ENCODE measurements at regions not wholly inside any gene's neighbourhood (a gene's known extent, or its start where the extent isn't known, plus 50 kb on each side); places are given as distances from the start of the nearest gene placed in this dataset.
"Not testable (repeated sequence)": the region's sequence is repeated elsewhere in the genome, so short reads cannot be mapped to it uniquely, and the experiment has no call there.

GRCh38 chr9:10867194-10867593 is 254.4 kb upstream of the PTPRD start:
- Mint-ChIP-seq H3K36me3 (no peaks in the 10 kb centered on the region), H3K27me3 (no peaks in the 10 kb centered on the region), H3K27ac (no peak overlapping the region), H3K4me1 (no peaks in the 10 kb centered on the region), H3K4me3 (no peak overlapping the region), H3K9me3 (peaks cover 6% of the 10 kb centered on the region)
- ATAC-seq (ENCODE audit: low read depth) (no peak), DNase-seq (no peak)
- POLR2A ChIA-PET = no interaction called here

- H3K4me3 Mint-ChIP-seq = no peak overlapping the region
- no peak for ATAC-seq (ENCODE audit: low read depth)
Observed at GRCh38 chr9:10869687-10870086, 256.9 kb upstream of the PTPRD start.

GRCh38 chr9:10873999-10874398 is 261.2 kb upstream of the PTPRD start:
- H3K4me3 Mint-ChIP-seq = no peak overlapping the region
- H3K4me1 Mint-ChIP-seq = no peaks in the 10 kb centered on the region
- peaks cover 2% of the 10 kb centered on the region for H3K9me3 Mint-ChIP-seq
- H3K27ac Mint-ChIP-seq = no peak overlapping the region
- no peak for DNase-seq
- no peaks in the 10 kb centered on the region for H3K36me3 Mint-ChIP-seq
- POLR2A ChIA-PET = no interaction called here
- no peaks in the 10 kb centered on the region for H3K27me3 Mint-ChIP-seq
- ATAC-seq (ENCODE audit: low read depth) = no peak

More at GRCh38 chr9:10869687-10870086, 256.9 kb upstream of the PTPRD start:
- Mint-ChIP-seq H3K27ac (no peak overlapping the region), H3K9me3 (peaks cover 8% of the 10 kb centered on the region), H3K36me3 (no peaks in the 10 kb centered on the region), H3K4me1 (no peaks in the 10 kb centered on the region), H3K27me3 (no peaks in the 10 kb centered on the region)
- POLR2A ChIA-PET = no interaction called here
- DNase-seq = no peak

- POLR2A ChIA-PET = no interaction called here
- H3K36me3 Mint-ChIP-seq = no peaks in the 10 kb centered on the region
- H3K4me1 Mint-ChIP-seq = no peaks in the 10 kb centered on the region
- ATAC-seq (ENCODE audit: low read depth) (no peak), DNase-seq (no peak)
- no peak overlapping the region for H3K27ac Mint-ChIP-seq
- H3K9me3 Mint-ChIP-seq = peaks cover 2% of the 10 kb centered on the region
- H3K4me3 Mint-ChIP-seq = no peak overlapping the region
- no peaks in the 10 kb centered on the region for H3K27me3 Mint-ChIP-seq
Observed at GRCh38 chr9:10875752-10876151, 262.9 kb upstream of the PTPRD start.

- Mint-ChIP-seq H3K27ac (no peak overlapping the region), H3K27me3 (no peaks in the 10 kb centered on the region), H3K4me3 (no peak overlapping the region), H3K9me3 (peaks cover 2% of the 10 kb centered on the region), H3K4me1 (no peaks in the 10 kb centered on the region), H3K36me3 (no peaks in the 10 kb centered on the region)
- POLR2A ChIA-PET = no interaction called here
- ATAC-seq (ENCODE audit: low read depth) = no peak
- no peak for DNase-seq
Observed at GRCh38 chr9:10876333-10876732, 263.5 kb upstream of the PTPRD start.

- DNase-seq; H3K27me3 Mint-ChIP-seq; H3K4me1 Mint-ChIP-seq; H3K27ac Mint-ChIP-seq; POLR2A ChIA-PET; ATAC-seq (ENCODE audit: low read depth); H3K36me3 Mint-ChIP-seq; H3K4me3 Mint-ChIP-seq: not testable (repeated sequence)
- peaks cover 18% of the 10 kb centered on the region for H3K9me3 Mint-ChIP-seq
Observed at GRCh38 chr9:10890266-10890665, 277.5 kb upstream of the PTPRD start.

GRCh38 chr9:10899509-10899908 is 286.7 kb upstream of the PTPRD start:
- H3K9me3 Mint-ChIP-seq = peaks cover 16% of the 10 kb centered on the region
- no peaks in the 10 kb centered on the region for H3K4me1 Mint-ChIP-seq
- H3K27ac Mint-ChIP-seq = no peak overlapping the region
- no peaks in the 10 kb centered on the region for H3K36me3 Mint-ChIP-seq
- no peak for DNase-seq
- H3K4me3 Mint-ChIP-seq = no peak overlapping the region
- no peak for ATAC-seq (ENCODE audit: low read depth)
- POLR2A ChIA-PET = no interaction called here
- H3K27me3 Mint-ChIP-seq = no peaks in the 10 kb centered on the region

GRCh38 chr9:10903969-10904368 is 291.2 kb upstream of the PTPRD start:
- H3K4me1 Mint-ChIP-seq = no peaks in the 10 kb centered on the region
- no peak overlapping the region for H3K27ac Mint-ChIP-seq
- no peak overlapping the region for H3K4me3 Mint-ChIP-seq
- no peaks in the 10 kb centered on the region for H3K36me3 Mint-ChIP-seq
- DNase-seq = no peak
- no peaks in the 10 kb centered on the region for H3K27me3 Mint-ChIP-seq
- peaks cover 14% of the 10 kb centered on the region for H3K9me3 Mint-ChIP-seq
- ATAC-seq (ENCODE audit: low read depth) = no peak
- POLR2A ChIA-PET = no interaction called here

- POLR2A ChIA-PET = no interaction called here
- peaks cover 17% of the 10 kb centered on the region for H3K9me3 Mint-ChIP-seq
- no peak for DNase-seq
- no peaks in the 10 kb centered on the region for H3K4me1 Mint-ChIP-seq
- H3K36me3 Mint-ChIP-seq = no peaks in the 10 kb centered on the region
- H3K4me3 Mint-ChIP-seq = no peak overlapping the region
- H3K27me3 Mint-ChIP-seq = no peaks in the 10 kb centered on the region
- no peak overlapping the region for H3K27ac Mint-ChIP-seq
- no peak for ATAC-seq (ENCODE audit: low read depth)
Observed at GRCh38 chr9:10910779-10911178, 298.0 kb upstream of the PTPRD start.

GRCh38 chr9:10911373-10911772 is 298.6 kb upstream of the PTPRD start:
- no peaks in the 10 kb centered on the region for H3K36me3 Mint-ChIP-seq
- DNase-seq (no peak), ATAC-seq (ENCODE audit: low read depth) (no peak)
- POLR2A ChIA-PET = no interaction called here
- H3K27me3 Mint-ChIP-seq = no peaks in the 10 kb centered on the region
- peaks cover 16% of the 10 kb centered on the region for H3K9me3 Mint-ChIP-seq
- H3K27ac Mint-ChIP-seq = no peak overlapping the region
- H3K4me1 Mint-ChIP-seq = no peaks in the 10 kb centered on the region
- H3K4me3 Mint-ChIP-seq = no peak overlapping the region

GRCh38 chr9:10917001-10917400 is 304.2 kb upstream of the PTPRD start:
- no peak overlapping the region for H3K4me3 Mint-ChIP-seq
- no peaks in the 10 kb centered on the region for H3K36me3 Mint-ChIP-seq
- POLR2A ChIA-PET = no interaction called here
- H3K27ac Mint-ChIP-seq = no peak overlapping the region
- no peaks in the 10 kb centered on the region for H3K27me3 Mint-ChIP-seq
- no peak for DNase-seq
- no peak for ATAC-seq (ENCODE audit: low read depth)
- no peaks in the 10 kb centered on the region for H3K4me1 Mint-ChIP-seq
- H3K9me3 Mint-ChIP-seq = peaks cover 9% of the 10 kb centered on the region

GRCh38 chr9:10921671-10922070 is 308.9 kb upstream of the PTPRD start:
- ATAC-seq (ENCODE audit: low read depth) = no peak
- H3K4me3 Mint-ChIP-seq = no peak overlapping the region
- no peaks in the 10 kb centered on the region for H3K36me3 Mint-ChIP-seq
- POLR2A ChIA-PET = no interaction called here
- no peaks in the 10 kb centered on the region for H3K4me1 Mint-ChIP-seq
- no peak overlapping the region for H3K27ac Mint-ChIP-seq
- peaks cover 5% of the 10 kb centered on the region for H3K9me3 Mint-ChIP-seq
- DNase-seq = no peak
- no peaks in the 10 kb centered on the region for H3K27me3 Mint-ChIP-seq

GRCh38 chr9:10925896-10926295 is 313.1 kb upstream of the PTPRD start:
- H3K36me3 Mint-ChIP-seq = no peaks in the 10 kb centered on the region
- no peak overlapping the region for H3K27ac Mint-ChIP-seq
- no peak overlapping the region for H3K4me3 Mint-ChIP-seq
- H3K4me1 Mint-ChIP-seq = no peaks in the 10 kb centered on the region
- H3K9me3 Mint-ChIP-seq = peaks cover 4% of the 10 kb centered on the region
- POLR2A ChIA-PET = no interaction called here
- ATAC-seq (ENCODE audit: low read depth) (no peak), DNase-seq (no peak)
- no peaks in the 10 kb centered on the region for H3K27me3 Mint-ChIP-seq

GRCh38 chr9:10928372-10928771 is 315.6 kb upstream of the PTPRD start:
- no peak overlapping the region for H3K27ac Mint-ChIP-seq
- H3K9me3 Mint-ChIP-seq = peaks cover 5% of the 10 kb centered on the region
- H3K4me3 Mint-ChIP-seq = no peak overlapping the region
- no peak for DNase-seq
- no peaks in the 10 kb centered on the region for H3K27me3 Mint-ChIP-seq
- no peak for ATAC-seq (ENCODE audit: low read depth)
- no peaks in the 10 kb centered on the region for H3K36me3 Mint-ChIP-seq
- H3K4me1 Mint-ChIP-seq = no peaks in the 10 kb centered on the region
- POLR2A ChIA-PET = no interaction called here

GRCh38 chr9:10930081-10930480 is 317.3 kb upstream of the PTPRD start:
- H3K27me3 Mint-ChIP-seq = no peaks in the 10 kb centered on the region
- no peak overlapping the region for H3K27ac Mint-ChIP-seq
- ATAC-seq (ENCODE audit: low read depth) (no peak), DNase-seq (no peak)
- H3K9me3 Mint-ChIP-seq = peaks cover 4% of the 10 kb centered on the region
- H3K4me3 Mint-ChIP-seq = no peak overlapping the region
- POLR2A ChIA-PET = no interaction called here
- H3K4me1 Mint-ChIP-seq = no peaks in the 10 kb centered on the region
- no peaks in the 10 kb centered on the region for H3K36me3 Mint-ChIP-seq
